Ishikawa (cell line): ENCODE measurements at regions not wholly inside any gene's neighbourhood (a gene's known extent, or its start where the extent isn't known, plus 50 kb on each side); places are given as distances from the start of the nearest gene placed in this dataset.

ENCODE experiments used
- CEBPB ChIP-seq: IDR thresholded peaks from 2 replicates; pipeline ENCODE4 v1.6.1; 2012
- CREB1 ChIP-seq: IDR thresholded peaks from 2 replicates; pipeline ENCODE4 v1.6.1; 2012; ENCODE audit warnings: low read depth
- EGR1 ChIP-seq: IDR thresholded peaks from 2 replicates; pipeline ENCODE4 v1.6.1; 2012
- EP300 ChIP-seq: IDR thresholded peaks from 2 replicates; pipeline ENCODE4 v1.6.1; 2012; ENCODE audit warnings: borderline replicate concordance
- FOXM1 ChIP-seq: IDR thresholded peaks from 2 replicates; pipeline ENCODE4 v1.6.1; 2012; ENCODE audit warnings: low read depth, borderline replicate concordance
- MAX ChIP-seq: IDR thresholded peaks from 2 replicates; pipeline ENCODE4 v1.6.1; 2012
- NFIC ChIP-seq: IDR thresholded peaks from 2 replicates; pipeline ENCODE4 v1.6.1; 2012
- RAD21 ChIP-seq: IDR thresholded peaks from 2 replicates; pipeline ENCODE4 v1.6.1; 2012; ENCODE audit warnings: low read depth
- REST ChIP-seq: IDR thresholded peaks from 2 replicates; pipeline ENCODE4 v1.6.1; 2012; ENCODE audit warnings: low read depth, mild to moderate bottlenecking
- TAF1 ChIP-seq: IDR thresholded peaks from 2 replicates; pipeline ENCODE4 v1.6.1; 2012; ENCODE audit warnings: low read depth, mild to moderate bottlenecking
- TCF12 ChIP-seq: IDR thresholded peaks from 2 replicates; pipeline ENCODE4 v1.6.1; 2012; ENCODE audit warnings: low read depth
- TEAD4 ChIP-seq: IDR thresholded peaks from 2 replicates; pipeline ENCODE4 v1.6.1; 2012
- USF1 ChIP-seq: IDR thresholded peaks from 2 replicates; pipeline ENCODE4 v1.6.1; 2012
- YY1 ChIP-seq: IDR thresholded peaks from 2 replicates; pipeline ENCODE4 v1.6.1; 2012; ENCODE audit warnings: low read depth
- ZBTB7A ChIP-seq: IDR thresholded peaks from 2 replicates; pipeline ENCODE4 v1.6.1; 2012; ENCODE audit warnings: low read depth

- no peak for TF ChIP-seq TAF1
- no peak for TF ChIP-seq YY1
- no peak for TF ChIP-seq EGR1
- TF ChIP-seq MAX: no peak
- TF ChIP-seq TCF12: no peak
- no peak for TF ChIP-seq REST
Measured at GRCh38 chr3:72359743-72360142, 488.5 kb downstream of the SHQ1 start.

- no peak for TF ChIP-seq FOXM1
- TF ChIP-seq REST: no peak
- no peak for TF ChIP-seq EGR1
- no peak for TF ChIP-seq USF1
- no peak for TF ChIP-seq TEAD4
- no peak for TF ChIP-seq TCF12
- TF ChIP-seq NFIC: no peak
- no peak for TF ChIP-seq EP300
- no peak for TF ChIP-seq YY1
- TF ChIP-seq CREB1: no peak
- no peak for TF ChIP-seq CEBPB
- no peak for TF ChIP-seq RAD21
- TF ChIP-seq MAX: no peak
- TF ChIP-seq ZBTB7A: no peak
- TF ChIP-seq TAF1: no peak
Measured at GRCh38 chr3:72355168-72355567, 493.1 kb downstream of the SHQ1 start.

- no peak for TF ChIP-seq TEAD4
Measured at GRCh38 chr3:72354486-72354885, 493.8 kb downstream of the SHQ1 start.

GRCh38 chr3:72353236-72354128, 494.8 kb downstream of the SHQ1 start:
- TF ChIP-seq NFIC (no peak), REST (no peak), TCF12 (no peak), CEBPB (no peak), ZBTB7A (no peak)

GRCh38 chr3:72352176-72352575, 496.1 kb downstream of the SHQ1 start:
- TF ChIP-seq ZBTB7A: no peak
- TF ChIP-seq CEBPB: no peak
- TF ChIP-seq YY1: no peak
- TF ChIP-seq TCF12: no peak
- no peak for TF ChIP-seq USF1
- no peak for TF ChIP-seq TEAD4
- TF ChIP-seq TAF1: no peak
- TF ChIP-seq RAD21: no peak
- no peak for TF ChIP-seq MAX
- TF ChIP-seq FOXM1: no peak
- no peak for TF ChIP-seq CREB1
- TF ChIP-seq REST: no peak
- TF ChIP-seq EP300: no peak
- TF ChIP-seq NFIC: no peak
- TF ChIP-seq EGR1: no peak
